Dedifferentiated amniotic fluid mesenchymal stem cell (primary cell): ENCODE measurements at regions not wholly inside any gene's neighbourhood (a gene's known extent, or its start where the extent isn't known, plus 50 kb on each side); places are given as distances from the start of the nearest gene placed in this dataset.
"Not testable (repeated sequence)": the region's sequence is repeated elsewhere in the genome, so short reads cannot be mapped to it uniquely, and the experiment has no call there.

Experiments used
- DNase-seq: peaks from one replicate; pipeline ENCODE4 v3.0.0-alpha.2; 2016; ENCODE audit errors: extremely low spot score

GRCh38 chr10:8379906-8380832 lies 325.7 kb downstream of the GATA3 start:
- no peak for DNase-seq

- no peak for DNase-seq
Measured at GRCh38 chr10:8380833-8381496, 326.5 kb downstream of the GATA3 start.

DNA sequence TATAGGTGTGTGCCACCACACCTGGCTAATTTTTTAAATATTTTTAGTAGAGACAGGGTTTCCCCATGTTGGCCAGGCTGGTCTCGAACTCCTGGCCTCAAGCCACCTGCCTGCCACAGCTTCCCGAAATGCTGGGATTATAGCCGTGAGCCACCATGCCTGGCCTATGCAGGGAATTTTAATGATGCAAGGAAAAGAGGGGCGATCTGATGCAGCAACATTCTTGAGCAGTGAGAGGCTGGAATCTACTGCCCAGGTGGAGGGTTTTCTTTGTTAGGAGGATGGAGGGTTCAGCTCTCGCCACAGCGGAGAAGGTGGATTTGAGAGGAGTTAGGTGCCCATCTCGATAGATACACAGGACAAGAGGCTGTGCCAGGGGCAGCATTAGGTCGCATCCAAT lies 332.3 kb downstream of the GATA3 start:
- no peak for DNase-seq

GRCh38 chr10:8389630-8390029 lies 335.1 kb downstream of the GATA3 start:
- no peak for DNase-seq

GRCh38 chr10:8392216-8392615 lies 337.7 kb downstream of the GATA3 start:
- DNase-seq, result peak; percentile 15

GRCh38 chr10:8393531-8393930 lies 339.0 kb downstream of the GATA3 start:
- DNase-seq, result no peak

DNA sequence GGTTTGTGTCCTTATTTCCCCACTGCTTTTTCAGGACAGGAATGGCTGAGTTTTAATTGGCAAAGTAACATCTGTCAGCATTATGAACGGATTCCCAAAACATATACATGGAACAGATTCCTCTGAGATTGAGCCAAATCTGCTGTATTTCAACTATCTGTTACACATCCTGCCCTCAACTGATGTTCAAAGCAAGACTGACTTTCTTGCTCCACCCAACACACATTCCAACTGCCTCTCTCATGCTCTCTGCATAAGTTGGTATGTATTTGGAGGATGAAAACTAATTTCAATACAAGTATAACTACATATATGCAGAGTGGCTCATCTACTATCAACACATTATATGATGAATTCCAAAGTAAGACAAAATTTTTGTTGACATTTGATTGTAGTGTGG lies 342.2 kb downstream of the GATA3 start:
- no peak for DNase-seq

DNA sequence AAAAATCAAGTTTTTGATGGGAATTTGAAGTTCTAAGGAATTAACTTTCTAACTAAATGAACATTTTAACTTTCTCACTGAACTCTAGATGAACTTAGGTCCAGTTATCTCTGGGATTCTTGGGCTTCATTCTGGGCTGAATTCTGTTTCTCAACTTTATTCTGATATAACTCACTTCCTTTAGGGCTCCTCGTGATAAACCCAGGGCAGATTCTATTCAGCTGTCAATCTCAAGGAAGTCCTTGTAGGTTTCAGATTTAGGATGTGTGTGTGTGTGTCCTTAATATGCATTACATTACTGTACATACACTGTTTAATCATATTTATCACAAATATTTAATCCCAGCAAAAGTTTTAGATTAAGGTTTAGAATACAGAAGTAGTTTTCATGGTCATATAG lies 344.3 kb downstream of the GATA3 start:
- no peak for DNase-seq

DNA sequence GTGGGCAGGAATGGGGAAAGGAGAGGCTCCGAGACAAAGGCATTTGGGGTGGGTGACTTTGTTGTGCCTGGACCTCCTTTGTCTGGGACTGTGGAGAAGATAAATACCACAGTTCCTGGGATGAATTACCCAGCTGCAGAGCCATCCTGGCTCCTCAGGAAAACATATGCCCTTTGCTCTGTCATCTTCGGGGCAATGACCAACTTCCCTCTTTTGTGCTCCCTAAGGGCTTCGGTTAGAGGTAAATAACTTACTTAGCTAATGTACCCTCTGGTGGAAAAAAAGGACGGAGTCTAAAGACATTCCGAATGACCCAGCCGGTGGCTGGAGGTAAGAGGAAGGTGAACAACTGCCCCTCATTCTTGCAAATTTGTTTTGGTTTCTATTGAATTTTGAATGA lies 345.7 kb downstream of the GATA3 start:
- no peak for DNase-seq

- DNase-seq, result no peak
Measured at GRCh38 chr10:8400892-8401291, 346.4 kb downstream of the GATA3 start.

DNA sequence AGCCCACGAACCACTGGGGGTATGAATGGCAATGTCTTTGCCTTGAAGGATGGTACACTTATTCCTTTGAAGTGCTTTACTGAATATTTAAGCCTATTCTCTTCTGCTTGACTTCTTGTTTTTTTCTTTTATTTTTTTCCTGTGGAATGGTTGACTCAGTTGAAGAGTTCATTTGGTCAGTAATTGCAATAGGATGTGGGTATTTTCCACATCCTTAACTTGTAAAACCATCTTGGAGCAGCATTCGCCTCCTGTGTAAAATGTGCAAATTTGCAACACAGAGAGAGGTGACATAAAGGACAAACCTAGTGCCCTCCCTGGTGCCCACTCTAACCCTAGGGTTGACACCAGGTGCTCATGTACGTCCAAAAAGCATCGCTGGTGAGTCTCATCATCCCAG lies 347.0 kb downstream of the GATA3 start:
- DNase-seq, result no peak

- DNase-seq, result no peak
Measured at GRCh38 chr10:8402576-8402975, 348.1 kb downstream of the GATA3 start.

DNA sequence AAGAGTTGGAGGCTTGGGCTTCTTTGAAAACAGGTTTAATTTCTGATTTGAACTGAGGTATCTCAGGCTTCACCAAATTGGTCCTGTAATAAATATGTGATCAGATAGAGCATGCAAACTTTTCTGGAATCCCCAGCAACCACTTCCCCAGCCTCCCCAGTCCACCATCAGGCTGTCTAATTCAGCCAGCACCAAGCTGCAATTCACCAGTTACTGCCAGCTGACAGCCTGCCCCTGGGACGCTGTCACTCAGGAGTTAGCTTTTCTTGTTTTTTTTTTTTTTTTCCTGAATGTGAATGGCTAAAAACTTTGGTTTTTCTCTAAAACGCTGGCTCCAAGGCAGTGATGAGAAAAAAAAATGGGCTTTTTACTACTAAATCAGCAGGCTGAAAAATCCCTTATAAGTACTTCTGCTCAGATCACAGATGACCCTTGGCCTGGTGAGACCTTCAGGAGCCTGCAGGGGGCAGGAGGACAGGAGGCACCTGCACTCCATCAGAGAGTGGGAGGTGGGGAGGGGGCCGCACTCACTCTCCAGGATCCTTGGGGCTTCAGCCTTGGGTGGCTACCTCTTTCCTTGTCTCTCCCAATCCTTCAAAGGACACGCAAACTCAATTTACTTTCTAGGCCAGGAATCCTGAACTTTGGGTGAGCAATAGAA lies 349.4 kb downstream of the GATA3 start:
- no peak for DNase-seq

DNA sequence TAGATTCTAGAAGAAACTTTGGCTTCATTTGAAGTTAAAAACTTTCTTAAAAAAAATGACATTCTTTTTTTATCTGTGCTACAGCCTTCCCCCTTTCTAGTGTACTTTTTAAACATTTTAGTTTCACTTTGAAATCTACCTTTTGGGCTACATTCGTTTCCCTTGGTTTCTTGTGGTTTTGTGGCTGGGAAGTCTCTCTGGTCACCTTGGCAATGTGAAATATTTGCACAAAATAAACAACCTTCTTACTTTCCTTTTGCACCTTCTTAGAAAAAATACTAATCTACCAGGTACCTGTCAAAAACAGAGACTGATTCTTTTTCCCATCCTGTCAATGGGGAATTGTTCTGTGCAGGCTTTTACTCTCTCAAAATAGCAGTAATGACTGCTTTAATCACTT lies 350.2 kb downstream of the GATA3 start:
- DNase-seq, result no peak

GRCh38 chr10:8405596-8405995 lies 351.1 kb downstream of the GATA3 start:
- no peak for DNase-seq

DNA sequence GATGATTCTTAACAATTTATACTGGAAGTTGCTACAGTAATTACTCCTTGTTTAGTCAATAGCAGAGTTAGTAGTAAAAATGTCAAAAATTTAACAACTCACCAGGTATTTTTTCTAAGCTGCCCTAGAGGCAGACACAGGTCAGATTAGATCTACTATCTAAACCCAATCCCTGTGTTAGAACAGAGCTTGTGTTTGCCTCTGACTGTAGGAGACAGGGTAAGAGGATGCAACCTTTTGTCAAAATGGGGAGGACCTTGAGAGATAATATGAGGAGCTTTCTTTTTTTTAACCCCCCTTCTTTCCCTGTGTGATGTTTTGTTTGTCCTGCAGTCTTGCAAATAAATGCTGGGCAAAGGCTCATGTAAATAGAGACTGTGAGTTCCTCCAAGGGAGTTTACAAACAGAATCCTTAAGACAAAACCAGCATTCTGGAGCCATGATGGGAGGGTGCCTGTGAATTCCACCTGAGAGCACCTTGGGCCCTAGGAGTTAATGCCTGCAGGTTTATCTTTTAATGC lies 353.1 kb downstream of the GATA3 start:
- no peak for DNase-seq

GRCh38 chr10:8410506-8410905 lies 356.0 kb downstream of the GATA3 start:
- DNase-seq, result no peak

DNA sequence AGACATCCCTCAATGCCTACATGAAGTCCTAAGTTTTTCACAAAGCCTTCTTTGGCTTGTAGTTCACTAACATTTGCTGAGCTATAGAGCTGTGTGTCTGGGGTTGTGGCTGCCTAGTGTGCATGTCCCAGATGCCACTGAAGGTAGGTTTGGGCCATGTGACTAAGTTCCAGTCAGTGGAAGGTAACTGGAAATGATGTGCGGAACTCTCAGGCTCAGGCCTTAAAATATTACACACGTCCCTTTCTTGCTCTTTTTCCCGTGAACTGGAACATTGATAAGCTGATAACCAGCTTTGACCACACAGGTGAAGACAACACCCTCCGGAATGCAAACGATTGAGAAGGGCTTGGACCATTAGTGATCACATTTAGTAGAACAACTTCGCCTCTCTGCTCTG lies 358.1 kb downstream of the GATA3 start:
- DNase-seq, result no peak

DNA sequence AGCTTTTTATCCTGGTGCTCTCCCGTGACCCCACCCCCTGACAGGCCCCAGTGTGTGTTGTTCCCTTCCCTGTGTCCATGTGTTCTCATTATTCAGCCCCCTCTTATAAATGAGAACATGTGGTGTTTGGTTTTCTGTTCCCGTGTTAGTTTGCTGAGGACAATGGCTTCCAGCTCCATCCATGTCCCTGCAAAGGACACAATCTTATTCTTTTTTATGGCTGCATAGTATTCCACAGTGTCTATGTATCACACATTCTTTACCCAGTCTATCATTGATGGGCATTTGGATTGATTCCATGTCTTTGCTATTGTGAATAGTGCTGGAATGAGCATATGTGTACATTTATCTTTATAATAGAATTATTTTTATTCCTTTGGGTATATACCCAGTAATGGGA lies 360.5 kb downstream of the GATA3 start:
- not testable (repeated sequence) for DNase-seq

- DNase-seq, result no peak
Measured at GRCh38 chr10:8416192-8416701, 361.8 kb downstream of the GATA3 start.

DNA sequence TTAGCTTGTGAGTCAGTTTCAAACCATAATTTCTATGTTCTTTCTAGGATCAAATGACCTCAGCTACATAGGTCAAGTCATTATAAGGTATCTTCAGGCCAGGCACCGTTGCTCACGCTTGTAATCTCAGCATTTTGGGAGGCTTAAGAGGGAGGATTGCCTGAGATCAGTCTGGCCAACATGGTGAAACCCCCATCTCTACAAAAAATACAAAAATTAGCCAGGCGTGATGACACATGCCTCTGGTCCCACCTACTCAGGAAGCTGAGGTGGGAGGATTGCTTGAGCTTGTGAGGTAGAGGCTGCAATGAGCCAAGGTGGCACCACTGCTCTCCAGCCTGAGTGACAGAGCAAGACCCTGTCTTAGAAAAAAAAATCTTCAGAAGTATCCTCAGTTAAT lies 362.3 kb downstream of the GATA3 start:
- no peak for DNase-seq

DNA sequence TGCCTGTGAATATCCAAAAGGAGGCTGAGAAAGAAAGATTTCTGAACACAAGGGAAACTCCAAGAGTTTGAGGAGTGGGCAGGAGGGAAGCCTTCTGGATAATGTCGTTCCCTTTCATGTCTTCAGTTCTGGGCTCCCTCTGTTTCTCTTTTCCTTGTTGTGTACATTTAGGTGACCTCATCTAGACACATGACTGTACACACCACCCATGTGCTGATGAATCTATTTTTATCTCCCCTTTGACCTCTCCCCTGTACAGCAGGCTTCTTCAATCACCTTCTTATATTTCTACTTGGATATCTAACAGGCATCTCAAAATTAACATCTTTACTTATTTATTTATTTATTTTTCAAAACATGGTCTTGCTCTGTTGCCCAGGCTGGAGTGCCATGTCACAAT lies 363.1 kb downstream of the GATA3 start:
- no peak for DNase-seq
